ENCODE measurements at regions not wholly inside any gene's neighbourhood (a gene's known extent, or its start where the extent isn't known, plus 50 kb on each side); places are given as distances from the start of the nearest gene placed in this dataset.
"Not testable (repeated sequence)": the region's sequence is repeated elsewhere in the genome, so short reads cannot be mapped to it uniquely, and the experiment has no call there.

DNA sequence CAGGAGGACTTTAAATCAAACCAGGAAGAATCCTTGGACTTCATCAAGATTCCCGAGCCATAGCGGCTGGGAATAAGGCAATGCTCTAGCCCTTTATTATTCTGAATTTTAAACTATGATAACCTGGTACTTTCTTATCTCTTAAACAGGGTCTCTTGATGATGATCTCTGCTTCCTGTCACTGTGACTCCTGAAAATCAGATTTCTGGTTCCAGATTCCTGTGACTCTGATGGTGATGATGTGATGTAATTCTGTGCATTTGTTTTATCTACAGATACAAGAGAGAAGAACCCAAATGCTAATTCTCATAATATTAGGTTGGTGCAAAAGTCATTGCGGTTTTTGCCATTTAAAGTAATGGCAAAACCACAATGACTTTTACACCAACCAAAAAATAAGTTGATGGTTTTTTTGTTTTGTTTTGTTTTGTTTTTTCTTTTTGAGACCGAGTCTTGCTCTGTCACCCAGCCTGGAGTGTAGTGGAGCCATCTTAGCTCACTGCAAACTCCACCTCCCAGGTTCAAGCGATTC is 116.3 kb upstream of the CREB1 start:
- DNase-seq: no peak

DNA sequence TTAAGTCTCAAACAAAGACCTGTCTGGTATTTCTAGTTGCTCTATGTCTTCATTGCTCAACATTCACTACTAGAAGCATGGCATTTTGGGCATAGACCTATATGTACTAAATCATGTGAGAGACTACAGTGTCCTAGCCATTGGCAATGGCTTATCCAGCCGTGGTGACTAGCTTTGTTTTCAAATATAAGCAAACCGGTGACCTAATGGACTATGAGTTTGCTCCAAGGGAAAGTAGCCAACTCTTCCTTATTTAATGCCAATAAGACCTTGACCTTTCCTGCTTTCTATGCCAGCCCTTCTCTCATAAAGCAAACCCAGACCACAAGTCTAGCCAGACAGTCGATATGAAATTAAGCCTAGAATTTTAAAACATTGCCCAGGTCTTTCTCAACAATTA is 113.7 kb upstream of the CREB1 start:
- DNase-seq: no peak

DNA sequence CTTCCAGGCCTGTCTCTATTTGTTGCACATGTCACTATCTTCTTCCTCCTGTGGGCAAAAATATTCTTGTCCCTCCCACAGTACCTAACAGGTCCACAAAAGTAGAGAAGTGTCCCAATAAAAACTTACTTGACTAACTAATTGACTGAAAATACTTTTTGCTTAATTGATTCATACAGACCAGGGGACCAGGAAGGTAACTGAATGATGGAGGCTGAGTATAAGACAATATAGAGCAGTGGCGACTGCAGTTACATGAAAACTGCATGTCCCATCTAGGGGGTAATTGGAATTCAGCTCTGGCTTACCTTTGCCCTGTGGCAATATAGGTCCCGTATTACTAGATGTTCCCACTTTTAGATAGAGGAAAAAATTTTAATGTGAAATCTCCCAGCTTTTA is 112.9 kb upstream of the CREB1 start:
- DNase-seq: no peak

DNA sequence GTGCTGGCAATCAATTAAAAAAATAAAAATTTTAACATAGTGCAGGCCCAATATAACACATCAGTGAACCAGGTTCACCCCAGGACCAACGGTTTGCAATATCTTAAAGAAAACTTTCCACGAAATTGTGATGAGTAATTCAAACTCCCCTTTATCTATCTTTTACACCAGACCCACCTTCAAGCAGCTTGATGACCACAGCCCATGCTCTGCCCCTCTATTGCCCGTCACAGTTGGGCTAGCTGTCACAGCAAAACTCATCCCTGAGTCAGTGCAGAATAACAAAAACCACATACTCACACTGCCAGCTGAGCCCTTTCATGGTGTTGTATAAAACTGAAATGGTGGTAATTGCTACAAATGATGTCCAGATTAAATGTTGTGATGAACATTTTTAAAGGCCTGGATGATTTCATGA is 112.5 kb upstream of the CREB1 start:
- DNase-seq: no peak

DNA sequence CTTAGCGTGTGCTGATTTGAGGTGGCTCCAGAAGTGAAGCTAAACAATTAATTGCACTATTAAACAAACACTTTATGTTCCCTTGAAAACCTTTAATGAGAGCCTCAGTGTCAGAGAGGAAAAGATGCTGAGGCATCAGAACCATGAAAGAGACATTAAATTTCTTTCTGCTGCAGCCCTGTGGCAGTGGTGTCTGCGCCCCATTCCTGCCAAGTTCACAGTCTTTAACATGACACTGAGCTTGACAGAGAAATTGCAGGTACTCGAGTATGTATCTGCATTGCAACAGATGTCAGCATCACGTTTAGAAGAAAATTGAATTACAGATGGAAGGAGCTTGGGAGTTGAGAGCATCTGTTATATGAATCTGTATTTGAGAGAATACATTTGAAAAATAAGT is 111.3 kb upstream of the CREB1 start:
- DNase-seq: peak in 1 of 3 experiments; percentile 56

DNA sequence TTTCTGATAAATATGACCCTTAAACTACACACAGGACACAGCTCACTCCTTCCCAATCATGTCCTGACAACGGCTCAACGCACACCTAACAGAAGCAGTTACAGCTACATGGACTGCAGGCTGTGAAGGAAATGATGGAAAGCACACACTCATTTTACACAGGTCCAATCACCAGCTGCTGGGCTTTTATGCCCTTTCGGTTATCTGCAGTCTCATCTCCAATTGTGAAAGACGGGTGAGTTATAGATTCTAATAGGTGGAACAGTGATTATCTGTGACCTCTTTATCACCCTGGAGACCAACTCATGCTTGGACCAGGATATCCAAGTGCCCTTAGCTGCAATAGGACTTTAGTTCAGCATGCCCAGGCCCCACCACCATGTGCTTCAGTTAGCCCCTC is 110.4 kb upstream of the CREB1 start:
- DNase-seq: no peak

DNA sequence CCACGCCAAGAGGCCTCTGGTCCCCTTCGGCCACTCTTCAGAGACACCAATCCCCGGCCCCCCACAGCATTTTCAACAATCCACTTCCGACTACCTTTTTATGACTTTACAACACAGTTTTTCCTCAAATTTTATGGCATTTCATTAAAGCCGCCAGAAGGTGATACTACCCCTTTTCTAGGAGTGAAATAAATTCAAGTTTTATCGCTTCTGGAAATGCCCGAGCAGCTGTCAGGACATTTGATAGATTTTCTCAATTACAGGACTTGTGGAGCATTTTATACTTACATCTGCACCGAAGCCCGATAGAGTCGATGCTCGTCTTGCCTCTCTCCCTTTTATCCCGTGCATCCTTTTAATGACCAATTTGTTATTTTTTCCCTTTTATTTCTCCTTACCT is 108.1 kb upstream of the CREB1 start:
- no peak for DNase-seq

DNA sequence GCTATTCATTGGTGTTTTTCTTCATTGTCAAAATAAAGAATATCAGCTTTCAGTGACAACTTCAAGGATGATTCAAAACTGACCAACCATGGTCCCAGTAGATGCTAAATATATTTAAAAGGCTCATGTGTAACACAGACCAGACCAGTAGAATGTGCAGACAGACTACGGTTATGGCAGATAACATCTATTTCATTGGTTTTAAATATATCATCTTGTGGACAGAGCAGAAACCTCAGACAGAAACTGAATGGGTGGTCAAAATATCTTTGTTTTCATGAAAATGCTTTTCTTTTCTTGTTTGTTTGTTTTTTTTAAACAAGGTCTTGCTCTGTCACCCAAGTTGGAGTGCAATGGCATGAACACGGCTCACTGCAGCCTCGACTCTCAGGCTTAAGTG is 107.4 kb upstream of the CREB1 start:
- no peak for DNase-seq

DNA sequence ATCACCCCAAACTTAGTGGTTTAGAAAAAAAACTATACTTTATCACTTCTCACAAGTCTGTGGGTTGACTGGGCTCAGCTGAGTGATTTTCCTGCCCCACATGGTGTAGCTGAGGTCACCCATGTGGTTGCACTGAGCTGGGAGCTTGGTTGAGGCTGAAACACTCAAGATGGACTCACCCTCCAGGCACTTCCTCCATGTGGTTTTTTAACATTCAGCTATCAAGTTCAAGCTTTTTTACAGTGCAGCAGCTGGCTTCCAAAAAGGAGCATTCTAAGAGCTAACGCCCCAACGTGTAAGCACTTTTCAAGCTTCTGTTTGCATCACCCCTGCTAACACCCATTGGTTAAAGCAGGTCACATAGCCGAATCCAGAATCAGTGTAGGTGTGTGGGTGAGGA is 105.9 kb upstream of the CREB1 start:
- no peak for DNase-seq

DNA sequence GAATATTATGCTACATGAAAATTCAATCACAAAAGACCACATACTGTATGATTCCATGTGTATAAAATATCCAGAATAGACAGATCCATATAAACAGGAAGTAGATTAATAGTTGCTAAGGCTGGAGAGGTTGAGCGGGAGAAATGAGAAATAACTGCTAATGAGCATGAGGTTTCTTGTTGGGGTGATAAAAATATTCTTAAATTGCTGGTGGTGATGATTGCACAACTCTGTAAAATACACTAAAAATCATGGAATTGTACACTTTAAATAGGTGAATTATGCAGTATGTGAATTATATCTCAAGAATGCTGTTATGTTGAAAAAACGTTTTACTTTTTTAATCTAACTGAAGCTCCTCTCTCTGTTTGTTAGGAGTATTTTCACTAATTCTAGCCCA is 101.8 kb upstream of the CREB1 start:
- DNase-seq: no peak

DNA sequence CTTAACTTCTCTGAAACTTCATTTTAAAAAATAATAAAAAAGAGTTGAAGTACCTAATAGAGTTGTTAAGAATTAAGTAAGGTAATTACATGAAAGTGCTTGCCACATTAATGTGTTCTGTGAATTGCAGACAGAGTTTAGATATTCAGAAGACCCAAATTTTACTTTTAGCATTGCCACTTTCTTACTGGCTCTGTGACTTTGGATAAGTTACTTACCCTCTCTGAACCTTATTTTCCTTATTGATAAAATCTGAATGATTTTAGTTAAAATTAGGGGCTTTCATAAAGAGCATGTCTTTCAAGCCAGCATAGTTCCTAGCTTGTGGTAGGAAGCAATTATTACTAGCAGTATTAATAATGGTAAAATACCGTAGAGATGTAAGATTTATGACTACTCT is 101.2 kb upstream of the CREB1 start:
- DNase-seq: no peak

DNA sequence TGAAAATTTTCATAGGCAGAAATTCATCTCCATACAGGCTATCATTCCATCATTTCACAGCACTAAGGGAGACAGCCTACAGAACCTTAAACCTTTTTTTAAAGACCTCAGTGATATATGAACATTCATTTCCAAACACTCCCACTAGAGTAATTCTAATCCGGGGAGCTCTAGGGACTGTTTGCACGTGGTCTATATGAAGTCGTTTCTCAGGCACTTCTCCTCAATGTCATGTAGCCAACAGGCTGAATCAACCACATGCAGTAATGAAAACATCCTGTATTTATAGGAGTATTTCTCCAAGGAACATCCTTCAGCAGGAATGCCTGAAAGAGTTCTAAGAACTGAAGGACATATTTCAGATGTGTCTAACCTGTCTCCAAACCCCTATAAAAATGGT is 97.3 kb upstream of the CREB1 start:
- no peak for DNase-seq

DNA sequence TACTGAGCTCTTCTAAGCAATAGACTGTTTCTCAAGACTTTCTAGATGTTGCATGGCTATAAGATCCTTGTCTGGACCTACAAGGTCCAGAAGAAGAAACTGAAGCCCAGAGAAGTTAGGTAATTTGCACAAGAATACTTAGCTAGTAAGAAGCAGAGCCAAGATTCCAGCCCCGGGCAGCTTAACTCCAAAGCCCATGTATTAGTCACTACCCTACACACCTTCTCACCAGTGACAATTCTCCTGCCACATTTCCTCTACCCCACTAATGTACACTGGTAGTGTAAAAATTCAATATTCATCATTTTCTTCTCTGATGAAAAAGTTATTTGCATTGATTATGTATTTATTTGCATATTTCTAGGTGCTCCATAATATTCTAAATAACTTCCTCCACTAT is 95.5 kb upstream of the CREB1 start:
- no peak for DNase-seq

DNA sequence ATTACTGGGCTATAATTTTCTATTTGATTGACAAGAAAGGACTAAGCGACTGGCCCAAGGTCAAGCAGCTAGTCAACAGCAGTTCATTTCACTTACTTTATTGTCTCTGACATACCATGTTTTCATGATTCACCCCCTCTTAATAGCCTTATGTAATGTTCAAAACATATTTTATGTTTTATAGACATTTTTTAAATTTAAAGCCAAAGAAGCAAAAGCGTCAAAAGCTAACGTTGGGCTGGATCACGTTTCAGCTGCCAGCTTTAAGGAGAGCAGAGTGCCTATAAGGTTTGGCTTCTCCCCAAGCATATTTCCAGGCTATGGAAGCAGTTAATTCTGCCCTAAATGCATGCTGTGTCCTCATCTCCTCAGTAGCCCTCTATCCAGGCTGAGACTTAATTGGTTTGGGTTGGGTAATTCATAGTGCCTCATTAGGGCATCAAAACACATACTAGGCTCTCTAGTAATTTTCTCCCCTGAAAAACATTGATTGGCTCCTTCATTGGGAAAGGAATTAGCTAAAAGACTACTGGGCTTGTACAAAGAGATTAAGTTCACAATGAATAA is 94.8 kb upstream of the CREB1 start:
- peak in 1 of 3 experiments; percentile 56 for DNase-seq

DNA sequence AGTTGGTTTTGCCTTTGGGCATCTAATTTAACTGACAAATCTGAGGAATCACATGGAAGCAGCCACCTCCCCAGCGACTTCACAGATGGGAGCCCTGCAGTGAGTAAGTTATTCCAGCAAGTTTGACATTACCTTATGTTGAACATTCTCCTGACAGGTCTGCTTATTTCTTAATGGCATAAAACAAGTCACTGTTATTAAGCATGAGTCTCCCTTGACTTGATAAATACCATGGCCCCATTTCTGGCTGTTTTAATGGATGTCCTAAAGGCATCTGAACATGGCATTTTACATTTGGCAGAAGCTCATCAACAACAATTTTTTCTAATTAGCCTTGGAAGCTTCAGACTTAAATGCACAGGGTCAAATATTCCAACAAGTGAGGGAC is 92.6 kb upstream of the CREB1 start:
- no peak for DNase-seq

DNA sequence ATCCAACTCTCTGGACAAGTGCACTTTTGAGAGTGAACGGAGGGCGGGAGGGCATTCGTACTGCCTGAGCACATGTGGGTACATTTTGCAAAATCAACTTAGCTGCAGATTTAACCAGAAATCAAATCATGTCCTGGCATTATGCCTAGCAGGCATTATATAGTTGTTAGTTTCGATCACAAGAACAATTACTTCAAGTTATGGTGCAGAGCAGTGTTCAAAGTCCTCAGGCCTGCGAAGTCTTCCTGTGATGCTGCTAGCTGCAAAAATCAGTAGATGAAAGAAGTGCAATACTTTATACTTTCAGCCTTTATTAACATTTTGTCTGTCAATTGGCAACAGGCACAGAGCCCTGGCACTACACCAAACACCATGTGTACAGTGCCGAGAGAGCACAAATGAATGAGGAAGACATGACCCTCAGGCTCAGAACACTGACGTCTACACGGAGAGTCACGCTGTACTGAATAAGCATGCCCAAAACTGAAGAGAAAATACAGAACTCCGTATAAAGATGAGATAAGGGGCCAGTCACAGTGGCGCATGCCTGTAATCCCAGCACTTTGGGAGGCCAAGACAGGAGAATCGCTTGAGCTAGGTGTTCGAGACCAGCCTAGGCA is 92.1 kb upstream of the CREB1 start:
- DNase-seq: no peak

DNA sequence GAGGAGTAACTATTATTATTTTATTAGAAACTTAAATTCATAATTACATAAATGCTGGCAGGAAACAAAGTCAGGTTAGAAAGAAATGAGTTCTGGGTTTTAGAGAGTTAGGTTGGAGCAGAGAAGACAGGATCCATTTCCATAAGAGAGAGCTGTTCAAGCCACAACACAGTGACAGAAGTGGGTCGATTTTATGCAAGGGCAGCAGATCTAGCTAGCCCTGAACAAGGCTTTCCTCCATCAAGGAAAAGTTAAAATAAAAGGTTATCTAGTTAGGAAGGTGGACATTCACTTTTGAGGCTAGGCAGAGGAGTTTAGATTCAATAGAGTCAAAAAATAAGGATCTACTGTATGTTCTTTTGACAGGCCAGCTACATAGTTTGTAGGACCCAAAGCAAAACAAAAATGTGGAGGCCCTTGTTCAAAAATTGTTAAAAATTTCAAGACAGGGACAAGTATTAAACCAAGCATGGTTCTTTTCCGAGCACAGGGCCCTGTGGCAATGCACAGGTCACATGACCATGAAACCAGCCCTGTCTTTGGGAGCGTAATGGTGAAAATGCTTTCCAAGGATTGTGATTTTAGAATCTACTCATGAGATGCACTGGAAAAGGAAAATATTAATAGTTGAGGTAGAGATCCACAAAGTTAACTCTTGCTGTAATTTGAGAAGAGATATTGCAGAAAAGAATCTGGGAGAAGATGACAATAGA is 91.2 kb upstream of the CREB1 start:
- no peak for DNase-seq

DNA sequence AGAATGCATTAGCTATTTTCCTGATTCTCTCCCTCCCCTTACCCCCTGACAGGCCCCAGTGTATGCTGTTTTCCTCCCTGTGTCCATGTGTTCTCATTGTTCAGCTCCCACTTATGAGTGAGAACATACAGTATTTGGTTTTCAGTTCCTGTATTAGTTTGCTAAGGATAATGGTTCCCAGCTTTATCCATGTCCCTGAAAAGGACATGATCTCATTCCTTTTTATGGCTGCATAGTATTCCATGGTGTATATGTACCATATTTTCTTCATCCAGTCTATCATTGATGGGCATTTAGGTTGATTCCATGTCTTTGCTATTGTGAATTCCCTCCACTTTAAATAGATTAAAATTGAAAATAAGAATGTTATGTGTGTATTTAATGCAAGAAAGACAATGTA is 89.9 kb upstream of the CREB1 start:
- DNase-seq: not testable (repeated sequence)

DNA sequence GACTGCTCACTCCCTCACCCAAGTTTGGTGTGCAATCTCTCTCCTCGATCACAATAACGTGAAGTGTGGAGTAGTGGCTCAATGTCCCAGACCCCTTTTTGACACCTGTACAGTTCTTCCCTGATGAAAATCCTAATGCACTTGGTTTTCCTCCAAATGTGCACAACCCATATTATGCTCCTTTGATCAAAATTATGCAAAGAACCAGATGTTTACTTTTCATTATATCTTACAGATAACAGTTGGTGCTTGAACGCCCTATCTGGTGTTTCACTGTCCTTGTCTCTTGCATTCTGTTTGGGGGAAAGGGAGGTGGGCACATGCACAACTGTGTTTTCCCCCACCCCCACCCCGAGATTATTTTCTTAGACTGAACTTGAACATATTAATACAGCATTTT is 85.0 kb upstream of the CREB1 start:
- DNase-seq: no peak

DNA sequence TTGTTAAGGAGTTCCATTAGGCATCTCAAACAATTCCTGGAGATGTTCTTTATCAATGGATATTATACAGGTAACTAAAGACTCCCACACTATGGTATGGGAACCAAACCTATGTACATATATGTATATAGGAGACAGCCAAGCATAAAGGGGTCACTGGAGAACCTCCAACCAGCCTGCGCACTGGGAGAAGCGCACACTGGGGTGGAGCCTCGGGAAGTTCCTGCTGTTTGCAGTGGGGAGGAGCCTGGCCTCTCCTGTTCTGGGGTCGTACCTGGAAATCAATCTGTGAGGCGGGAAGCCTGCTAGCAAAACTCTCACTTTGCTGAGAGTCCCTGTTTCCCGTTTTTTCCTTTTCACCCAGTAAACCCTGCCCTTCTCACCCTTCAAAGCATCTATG is 83.1 kb upstream of the CREB1 start:
- no peak for DNase-seq

DNA sequence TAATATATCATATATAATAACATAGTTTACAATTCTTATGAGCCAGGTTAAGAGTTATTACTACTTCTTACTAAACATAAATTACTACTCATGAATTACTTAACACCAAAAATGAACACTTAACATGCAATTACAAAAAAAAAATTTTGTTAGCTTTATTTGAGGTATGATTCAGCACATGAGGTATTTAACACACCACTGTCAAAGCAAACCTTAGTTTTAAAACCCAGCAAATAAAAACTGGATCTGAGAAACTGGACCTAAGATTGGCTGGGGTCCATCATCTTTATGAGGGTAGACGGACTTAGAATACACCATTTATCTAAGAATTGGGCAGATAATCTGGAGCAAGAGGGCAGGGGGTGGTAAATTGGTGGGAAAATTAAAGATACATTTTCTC is 81.8 kb upstream of the CREB1 start:
- DNase-seq: no peak

DNA sequence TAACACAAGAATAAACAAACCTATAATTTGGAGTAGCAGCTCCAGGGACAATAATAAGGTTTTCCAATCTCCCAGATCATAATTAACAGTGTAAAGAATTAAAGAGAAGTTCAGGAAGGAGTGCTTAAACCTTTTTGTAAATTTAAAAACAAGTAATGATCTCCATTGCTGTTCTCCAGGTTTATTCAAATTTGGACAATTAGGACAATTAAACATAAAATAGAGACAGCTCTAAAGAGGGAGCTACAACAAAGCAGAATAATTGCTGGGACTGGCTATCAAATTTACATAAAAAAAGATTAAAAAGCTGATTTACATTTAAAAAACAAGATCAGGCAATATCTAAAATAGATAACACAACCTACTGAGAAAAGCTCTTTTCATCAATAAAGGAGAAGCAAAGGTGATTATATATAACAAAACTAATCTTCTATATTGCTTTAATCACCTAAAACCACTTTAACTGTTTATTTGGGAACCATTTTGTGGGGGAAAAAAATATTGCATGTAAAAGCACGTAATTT is 80.1 kb upstream of the CREB1 start:
- DNase-seq: peak in 1 of 3 experiments; percentile 9

DNA sequence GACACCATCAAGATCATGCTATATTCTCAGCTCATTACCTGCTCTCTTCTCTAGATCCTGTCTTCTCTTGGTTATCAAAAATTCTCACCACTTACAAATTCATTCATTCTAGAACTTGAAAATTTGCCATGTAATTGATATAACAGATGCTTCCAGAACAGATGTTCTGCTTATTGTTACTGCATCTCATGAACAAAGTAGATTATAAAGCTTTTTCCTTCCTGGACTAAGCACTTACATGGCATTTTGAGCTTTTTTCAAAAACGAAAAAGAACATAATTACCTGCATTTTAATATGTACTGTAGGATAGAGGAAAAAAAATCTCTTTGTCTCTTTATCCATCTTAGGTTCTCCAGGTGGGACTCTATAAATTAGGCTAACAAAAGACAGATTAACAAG is 79.6 kb upstream of the CREB1 start:
- DNase-seq: no peak

DNA sequence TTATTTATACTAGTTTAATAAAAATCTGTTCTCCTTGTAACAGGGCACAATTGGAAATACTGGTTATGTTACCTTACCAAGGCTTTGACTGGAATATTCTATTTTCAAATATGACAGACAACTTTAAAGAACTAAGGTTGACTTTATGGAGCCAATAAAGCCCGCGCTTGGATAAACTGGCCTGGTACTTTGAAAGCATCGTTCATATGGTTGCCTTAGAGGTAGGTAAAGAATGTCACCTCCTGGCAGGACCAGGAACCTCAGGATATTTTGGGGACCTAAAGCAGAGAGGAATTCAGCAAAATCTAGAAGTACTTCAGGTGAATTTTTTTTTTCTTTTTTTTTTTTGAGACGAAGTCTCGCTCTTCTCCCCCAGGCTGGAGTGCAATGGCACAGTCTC is 71.2 kb upstream of the CREB1 start:
- peak in 1 of 3 experiments; percentile 26 for DNase-seq

Data from NCI-H1417 (cell line).